SK-N-SH (cell line): ENCODE measurements at regions not wholly inside any gene's neighbourhood (a gene's known extent, or its start where the extent isn't known, plus 50 kb on each side); places are given as distances from the start of the nearest gene placed in this dataset.

ENCODE experiments used
- CTCF ChIA-PET: fragments of 300-600, 350-600 bp; formaldehyde crosslinking; extraction: SDS; loops from one replicate; lab custom pipeline; 2021; lab: Yijun Ruan, JAX
- POLR2A ChIA-PET: fragments of 350-600 bp; sonication (Branson Sonifier 250); formaldehyde crosslinking; extraction: SDS; loops from one replicate; lab custom pipeline; 2020; ENCODE audit warnings: antibody characterized with exemption, inconsistent platforms; lab: Yijun Ruan, JAX
- DNase-seq: peaks from one replicate; pipeline ENCODE4 v3.0.0; 2012
- H2AFZ ChIP-seq: fragments of 200-600 bp; sonication (generic); 2 replicates; pipeline ENCODE4 v1.8.1; 2016; ENCODE audit warnings: antibody characterized with exemption, mild to moderate bottlenecking, low read depth
- H3F3A ChIP-seq: fragments of 200-600 bp; sonication (generic); replicated peaks from 2 replicates; pipeline ENCODE3; 2016; ENCODE audit warnings: antibody characterized with exemption, mild to moderate bottlenecking; ENCODE audit not compliant: insufficient read depth
- H3K27ac ChIP-seq, 2 experiments: fragments of 200-500 bp in 1 of 2; fragments of 200-600 bp in 1 of 2; sonication (Bioruptor generic) in 1 of 2; sonication (generic), shearing (Covaris generic) in 1 of 2; 2 replicates each; pipeline versions ENCODE4 v1.5.1 to v1.6.1; 2014 to 2016; ENCODE audit warnings: low read depth in 2 of 2, inconsistent platforms in 1 of 2, low read length in 1 of 2, mild to moderate bottlenecking in 1 of 2, mixed read lengths in 1 of 2
- H3K27me3 ChIP-seq: fragments of 200-600 bp; sonication (generic), shearing (Covaris generic); 2 replicates; pipeline ENCODE4 v1.6.1; 2016; ENCODE audit warnings: mixed run types; ENCODE audit not compliant: insufficient read depth
- H3K36me3 ChIP-seq, 2 experiments: fragments of 200-500 bp in 1 of 2; fragments of 200-600 bp in 1 of 2; sonication (Bioruptor generic) in 1 of 2; sonication (generic) in 1 of 2; replicated peaks in 1 of 2; 2 replicates each; pipeline versions ENCODE3 to v1.5.1; 2014 to 2016; ENCODE audit warnings: low read length in 1 of 2, mild to moderate bottlenecking in 1 of 2; ENCODE audit not compliant: insufficient read depth in 2 of 2, control insufficient read depth in 1 of 2
- H3K4me1 ChIP-seq, 2 experiments: fragments of 200-500 bp in 1 of 2; fragments of 200-600 bp in 1 of 2; sonication (Bioruptor generic) in 1 of 2; sonication (generic), shearing (Covaris generic) in 1 of 2; 2 replicates each; pipeline versions ENCODE4 v1.5.1 to v1.6.1; 2014 to 2016; ENCODE audit warnings: low read depth in 1 of 2, low read length in 1 of 2, mixed run types in 1 of 2; ENCODE audit not compliant: insufficient read depth in 2 of 2, control insufficient read depth in 1 of 2
- H3K4me2 ChIP-seq: fragments of 200-600 bp; sonication (generic), shearing (Covaris generic); 2 replicates; pipeline ENCODE4 v1.6.1; 2017; ENCODE audit warnings: mixed run types
- H3K4me3 ChIP-seq, 2 experiments: fragments of 200-500 bp in 1 of 2; fragments of 200-600 bp in 1 of 2; sonication (Bioruptor generic) in 1 of 2; sonication (generic), shearing (Covaris generic) in 1 of 2; 2 replicates each; pipeline versions ENCODE4 v1.5.1 to v1.8.1; 2014 to 2016; ENCODE audit warnings: low read depth in 2 of 2, inconsistent platforms in 1 of 2, low read length in 1 of 2, mild to moderate bottlenecking in 1 of 2, mixed read lengths in 1 of 2, moderate library complexity in 1 of 2
- H3K79me2 ChIP-seq: fragments of 200-600 bp; sonication (generic); 2 replicates; pipeline ENCODE4 v1.8.1; 2017; ENCODE audit warnings: mild to moderate bottlenecking; ENCODE audit not compliant: insufficient read depth
- H3K9ac ChIP-seq: fragments of 200-600 bp; sonication (generic); 2 replicates; pipeline ENCODE4 v1.6.1; 2017; ENCODE audit warnings: mixed run types
- H3K9me2 ChIP-seq: fragments of 200-600 bp; sonication (generic); 2 replicates; pipeline ENCODE4 v1.6.1; 2017; ENCODE audit warnings: mixed run types
- H3K9me3 ChIP-seq: fragments of 200-600 bp; sonication (generic); 2 replicates; pipeline ENCODE4 v1.6.1; 2017; ENCODE audit warnings: mixed run types, mild to moderate bottlenecking, moderate library complexity
- H4K20me1 ChIP-seq: fragments of 200-600 bp; sonication (generic); 2 replicates; pipeline ENCODE4 v1.6.1; 2017; ENCODE audit warnings: mild to moderate bottlenecking, mixed run types; ENCODE audit not compliant: insufficient read depth
- CHD2 ChIP-seq: fragments of 150-350 bp; IDR thresholded peaks from 2 replicates; pipeline ENCODE4 v1.6.1; 2018; ENCODE audit warnings: low read length; ENCODE audit not compliant: partially characterized antibody
- ELF1 ChIP-seq: IDR thresholded peaks from 2 replicates; pipeline ENCODE4 v1.4.0; 2012
- EP300 ChIP-seq, 2 experiments: IDR thresholded peaks; 2 replicates each; pipeline versions ENCODE4 v1.4.0 to v1.6.1; 2012; ENCODE audit warnings: borderline replicate concordance in 1 of 2, low read depth in 1 of 2, low read length in 1 of 2
- FOXJ3 ChIP-seq: sonication (generic); formaldehyde crosslinking; IDR thresholded peaks from 2 replicates; pipeline ENCODE4 v1.5.1; 2020; ENCODE audit warnings: mild to moderate bottlenecking, missing genetic modification reagents
- FOXM1 ChIP-seq: IDR thresholded peaks from 2 replicates; pipeline ENCODE4 v1.4.0; 2012; ENCODE audit warnings: low read depth, mild to moderate bottlenecking
- GABPA ChIP-seq: IDR thresholded peaks from 2 replicates; pipeline ENCODE4 v1.4.0; 2012; ENCODE audit warnings: low read depth, mild to moderate bottlenecking
- MEF2A ChIP-seq: IDR thresholded peaks from 2 replicates; pipeline ENCODE4 v1.4.0; 2012; ENCODE audit warnings: low read depth, borderline replicate concordance
- MXI1 ChIP-seq: IDR thresholded peaks from 2 replicates; pipeline ENCODE4 v1.6.1; 2012; ENCODE audit warnings: mild to moderate bottlenecking, low read depth, low read length, improper control_type of control experiment
- NFIC ChIP-seq: IDR thresholded peaks from 2 replicates; pipeline ENCODE4 v1.4.0; 2012; ENCODE audit warnings: borderline replicate concordance
- PBX3 ChIP-seq: IDR thresholded peaks from 2 replicates; pipeline ENCODE4; 2012
- POLR2AphosphoS5 ChIP-seq: IDR thresholded peaks from 2 replicates; pipeline ENCODE4 v1.6.1; 2012; ENCODE audit warnings: low read depth, low read length
- RCOR1 ChIP-seq: fragments of 150-350 bp; IDR thresholded peaks from 2 replicates; pipeline ENCODE4 v1.6.1; 2017; ENCODE audit warnings: antibody characterized with exemption, low read length
- RXRA ChIP-seq: IDR thresholded peaks from 2 replicates; pipeline ENCODE4 v1.4.0; 2012; ENCODE audit warnings: low read depth, mild to moderate bottlenecking, borderline replicate concordance
- SIN3A ChIP-seq: IDR thresholded peaks from 2 replicates; pipeline ENCODE4 v1.6.1; 2012; ENCODE audit warnings: low read depth, mild to moderate bottlenecking, low read length, moderate library complexity, borderline replicate concordance
- SMC3 ChIP-seq: IDR thresholded peaks from 2 replicates; pipeline ENCODE4 v1.6.1; 2012; ENCODE audit warnings: low read depth, low read length, improper control_type of control experiment
- TAF1 ChIP-seq: IDR thresholded peaks from 2 replicates; pipeline ENCODE4 v1.6.1; 2012; ENCODE audit warnings: low read depth, mild to moderate bottlenecking, low read length, moderate library complexity, borderline replicate concordance
- TEAD4 ChIP-seq: IDR thresholded peaks from 2 replicates; pipeline ENCODE4 v1.4.0; 2012; ENCODE audit warnings: mild to moderate bottlenecking, borderline replicate concordance; ENCODE audit not compliant: insufficient read depth
- YY1 ChIP-seq: IDR thresholded peaks from 2 replicates; pipeline ENCODE4 v1.4.0; 2012; ENCODE audit warnings: low read depth, mild to moderate bottlenecking
- WGBS: methylation state at CpG from one replicate; pipeline ENCODE4 v1.1.6; 2017; ENCODE audit warnings: low lambda C conversion rate; 5-methylcytosine and 5-hydroxymethylcytosine counted together
- TF ChIP-seq, protein P1 (sequence below): IDR thresholded peaks from 2 replicates; pipeline ENCODE4 v1.4.0; 2012; ENCODE audit warnings: low read depth
- TF ChIP-seq, protein P2 (sequence below): fragments of 150-350 bp; IDR thresholded peaks from 2 replicates; pipeline ENCODE4 v1.6.1; 2017; ENCODE audit warnings: antibody characterized with exemption, low read length, low read depth, borderline replicate concordance

- Histone ChIP-seq H3K27ac (no peak overlapping the region), H3K27me3 (no peaks in the 10 kb centered on the region), H3K9ac (no peak overlapping the region), H4K20me1 (no peaks in the 10 kb centered on the region), H3K79me2 (no peaks in the 10 kb centered on the region), H3F3A (peaks cover 16% of the 10 kb centered on the region), H3K36me3 (no peaks in the 10 kb centered on the region), H3K9me2 (no peaks in the 10 kb centered on the region), H3K4me3 (no peak overlapping the region), H2AFZ (no peak overlapping the region), H3K4me1 (peaks cover 13 to 32% of the 10 kb centered on the region in 2 experiments), H3K9me3 (no peaks in the 10 kb centered on the region), H3K4me2 (no peak overlapping the region)
- ChIA-PET CTCF (no interaction called here), POLR2A (no interaction called here)
- DNase-seq = no peak
- TF ChIP-seq TEAD4 (no peak), PBX3 (no peak), FOXM1 (no peak), RCOR1 (no peak), SIN3A (no peak), YY1 (no peak), MEF2A (no peak), SMC3 (no peak), NFIC (no peak)
- 85% methylated on average over 3 of the region's 3 CpGs for WGBS
Observed at GRCh38 chr13:80137994-80138393, 202.9 kb downstream of the SPRY2 start.

DNA sequence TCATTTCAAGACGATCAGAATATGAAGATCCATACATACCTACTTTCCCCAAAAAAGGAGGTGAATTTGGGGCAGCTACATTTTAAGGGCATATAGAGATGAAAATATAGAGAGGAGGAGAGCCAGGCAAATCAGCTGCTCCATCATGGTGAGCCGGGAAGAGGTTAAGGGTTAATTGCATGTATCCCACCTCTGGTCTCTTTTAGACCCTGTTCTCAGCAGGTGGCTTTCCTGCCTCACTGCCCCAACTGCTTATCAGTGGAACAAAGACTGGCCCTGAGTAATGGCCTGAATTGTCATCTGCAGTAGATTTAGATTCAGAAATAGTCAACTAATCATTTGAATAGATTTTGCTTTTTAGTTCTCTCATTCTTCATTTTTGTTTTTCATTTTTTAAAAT lies 206.6 kb downstream of the SPRY2 start:
- no peaks in the 10 kb centered on the region for H3K9me2 ChIP-seq
- DNase-seq = no peak
- H3K9ac ChIP-seq = no peak overlapping the region
- H3K36me3 ChIP-seq = no peaks in the 10 kb centered on the region
- H3K4me3 ChIP-seq = no peak overlapping the region
- WGBS = 94% methylated on average over 2 of the region's 2 CpGs
- H3K79me2 ChIP-seq = no peaks in the 10 kb centered on the region
- H4K20me1 ChIP-seq = no peaks in the 10 kb centered on the region
- H3K27me3 ChIP-seq = no peaks in the 10 kb centered on the region
- no peak overlapping the region for H3K27ac ChIP-seq
- H3F3A ChIP-seq = no peaks in the 10 kb centered on the region
- no peak overlapping the region for H3K4me2 ChIP-seq
- POLR2A ChIA-PET = no interaction called here
- TF ChIP-seq YY1 = no peak
- no peak for TF ChIP-seq MXI1
- no peak for TF ChIP-seq NFIC
- no peak for TF ChIP-seq TAF1
- TF ChIP-seq, protein P1, sequence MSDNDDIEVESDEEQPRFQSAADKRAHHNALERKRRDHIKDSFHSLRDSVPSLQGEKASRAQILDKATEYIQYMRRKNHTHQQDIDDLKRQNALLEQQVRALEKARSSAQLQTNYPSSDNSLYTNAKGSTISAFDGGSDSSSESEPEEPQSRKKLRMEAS = no peak
- TF ChIP-seq POLR2AphosphoS5 = no peak
- no peak for TF ChIP-seq RXRA
- no peak for TF ChIP-seq SIN3A
- TF ChIP-seq FOXJ3 (CRISPR knock-in tag) = no peak
- no peak for TF ChIP-seq GABPA
- no peak for TF ChIP-seq RCOR1
- TF ChIP-seq EP300 (IDR thresholded peaks at IDR 0.05; ENCODE audit: borderline replicate concordance in 1 of 2, low read depth in 1 of 2, low read length in 1 of 2) = no peak
- TF ChIP-seq FOXM1 = no peak
- TF ChIP-seq ELF1 = no peak
- no peak for TF ChIP-seq CHD2
- TF ChIP-seq, protein P2, sequence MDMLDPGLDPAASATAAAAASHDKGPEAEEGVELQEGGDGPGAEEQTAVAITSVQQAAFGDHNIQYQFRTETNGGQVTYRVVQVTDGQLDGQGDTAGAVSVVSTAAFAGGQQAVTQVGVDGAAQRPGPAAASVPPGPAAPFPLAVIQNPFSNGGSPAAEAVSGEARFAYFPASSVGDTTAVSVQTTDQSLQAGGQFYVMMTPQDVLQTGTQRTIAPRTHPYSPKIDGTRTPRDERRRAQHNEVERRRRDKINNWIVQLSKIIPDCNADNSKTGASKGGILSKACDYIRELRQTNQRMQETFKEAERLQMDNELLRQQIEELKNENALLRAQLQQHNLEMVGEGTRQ = no peak
- TF ChIP-seq, all 33 proteins: peak for 0
- Histone ChIP-seq H2AFZ (no peak overlapping the region), H3K9me3 (no peaks in the 10 kb centered on the region), H3K4me1 (peaks cover 16 to 24% of the 10 kb centered on the region in 2 experiments)
- CTCF ChIA-PET = no interaction called here
